ENCODE measurements at regions not wholly inside any gene's neighbourhood (a gene's known extent, or its start where the extent isn't known, plus 50 kb on each side); places are given as distances from the start of the nearest gene placed in this dataset.

GRCh38 chr5:6832994-6833393, 119.8 kb downstream of the TENT4A start:
- no peak for DNase-seq

- no peak for DNase-seq
These were observed 120.2 kb downstream of the TENT4A start for GRCh38 chr5:6833406-6833805.

- DNase-seq, result no peak
These were observed 123.9 kb downstream of the TENT4A start for GRCh38 chr5:6837095-6837494.

- no peak for DNase-seq
These were observed 124.4 kb downstream of the TENT4A start for GRCh38 chr5:6837519-6838110.

GRCh38 chr5:6838736-6839135, 125.5 kb downstream of the TENT4A start:
- no peak for DNase-seq

- peak in 1 of 3 experiments; percentile 17 for DNase-seq
These were observed 127.0 kb downstream of the TENT4A start for GRCh38 chr5:6840136-6840793.

- no peak for DNase-seq
These were observed 130.1 kb downstream of the TENT4A start for GRCh38 chr5:6843335-6843734.

- no peak for DNase-seq
These were observed 130.6 kb downstream of the TENT4A start for GRCh38 chr5:6843821-6844220.

- DNase-seq, result no peak
These were observed 132.6 kb downstream of the TENT4A start for GRCh38 chr5:6845856-6846255.

GRCh38 chr5:6847870-6848269, 134.6 kb downstream of the TENT4A start:
- DNase-seq, result peak in 2 of 3 experiments; percentile 6 to 16

GRCh38 chr5:6849316-6850105, 136.3 kb downstream of the TENT4A start:
- DNase-seq, result no peak

- DNase-seq, result no peak
These were observed 136.8 kb downstream of the TENT4A start for GRCh38 chr5:6850106-6850432.

GRCh38 chr5:6856653-6857052, 143.4 kb downstream of the TENT4A start:
- peak in 1 of 3 experiments; percentile 15 for DNase-seq

- DNase-seq, result no peak
These were observed 145.2 kb downstream of the TENT4A start for GRCh38 chr5:6858419-6858818.

GRCh38 chr5:6859023-6859422, 145.8 kb downstream of the TENT4A start:
- DNase-seq, result no peak

GRCh38 chr5:6859951-6860638, 146.9 kb downstream of the TENT4A start:
- no peak for DNase-seq

GRCh38 chr5:6861036-6861435, 147.8 kb downstream of the TENT4A start:
- DNase-seq, result no peak

- no peak for DNase-seq
These were observed 148.4 kb downstream of the TENT4A start for GRCh38 chr5:6861667-6862066.

- DNase-seq, result no peak
These were observed 149.1 kb downstream of the TENT4A start for GRCh38 chr5:6862306-6862705.

- DNase-seq, result no peak
These were observed 154.5 kb downstream of the TENT4A start for GRCh38 chr5:6867712-6868111.

GRCh38 chr5:6868171-6868570, 154.9 kb downstream of the TENT4A start:
- DNase-seq, result no peak

- DNase-seq, result no peak
These were observed 155.5 kb downstream of the TENT4A start for GRCh38 chr5:6868575-6869215.

- DNase-seq, result no peak
These were observed 156.4 kb downstream of the TENT4A start for GRCh38 chr5:6869677-6870076.
